DOHH2 (cell line): ENCODE measurements at regions not wholly inside any gene's neighbourhood (a gene's known extent, or its start where the extent isn't known, plus 50 kb on each side); places are given as distances from the start of the nearest gene placed in this dataset.

ENCODE experiments used
- CTCF ChIP-seq: fragments of 200-600 bp; sonication (generic); IDR thresholded peaks from one replicate; pipeline ENCODE4 v1.5.1; 2014; ENCODE audit warnings: antibody characterized with exemption, mild to moderate bottlenecking, low read depth, low read length; ENCODE audit not compliant: poor library complexity, severe bottlenecking
- EZH2phosphoT487 ChIP-seq: fragments of 200-600 bp; sonication (generic); IDR thresholded peaks from 2 replicates; pipeline ENCODE4 v1.6.1; 2017; ENCODE audit warnings: borderline replicate concordance, mild to moderate bottlenecking, antibody characterized with exemption, low read length, moderate library complexity, mixed read lengths

DNA sequence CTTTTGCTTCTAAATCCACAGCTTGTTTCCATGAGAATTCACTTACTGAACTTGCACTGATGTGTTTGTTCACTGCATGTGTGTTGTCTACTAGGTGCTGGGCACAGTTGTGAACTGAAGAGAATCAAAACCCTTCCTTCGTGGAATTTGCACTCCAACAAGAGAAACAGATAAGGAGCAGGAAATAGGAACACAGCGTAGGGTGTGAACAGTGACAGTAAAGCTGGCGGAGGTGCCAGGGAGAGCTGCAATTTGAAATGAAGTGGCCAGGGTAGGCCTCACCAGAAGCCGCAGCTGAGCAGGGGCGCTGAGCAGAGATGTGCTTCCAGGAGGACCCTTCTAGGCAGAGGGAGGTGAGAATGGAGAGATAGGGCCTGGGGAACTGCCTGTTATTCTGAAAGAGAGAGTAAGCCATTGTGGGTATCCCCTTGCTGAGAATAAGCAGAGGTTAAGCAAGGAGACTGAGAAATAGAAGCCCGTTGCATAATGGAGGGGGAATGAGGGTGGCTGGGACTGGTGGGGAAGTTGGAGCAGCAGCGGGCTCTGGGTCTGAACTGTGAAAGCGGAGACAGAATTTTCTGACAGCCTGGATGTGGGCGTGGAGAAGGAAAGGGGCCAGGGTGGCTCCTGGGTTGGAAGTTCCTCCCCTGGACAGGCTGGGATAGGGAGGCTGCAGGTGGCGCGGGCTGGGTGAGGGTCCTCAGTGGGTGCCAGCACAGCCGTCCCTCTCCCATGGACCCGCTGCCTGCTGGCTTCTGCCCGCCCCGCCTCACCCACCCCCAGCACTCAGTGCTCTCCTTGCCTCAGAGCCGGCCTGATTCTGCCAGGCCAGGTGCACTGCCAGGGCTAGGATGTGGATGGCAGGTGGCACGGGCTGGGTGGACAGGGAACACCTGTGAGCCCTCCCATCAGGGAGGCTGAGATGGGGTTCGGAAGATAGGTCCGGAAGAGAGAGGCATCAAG is 114.7 kb upstream of the AFDN start:
- TF ChIP-seq CTCF = no peak
- TF ChIP-seq EZH2phosphoT487 = no peak
